Mucosa of descending colon (tissue), 3 donors: ENCODE measurements at regions not wholly inside any gene's neighbourhood (a gene's known extent, or its start where the extent isn't known, plus 50 kb on each side); places are given as distances from the start of the nearest gene placed in this dataset.

Experiments used
- ATAC-seq: fragments of 200-7000 bp; cut with Tn5 transposase; one replicate; pipeline ENCODE4 v1.9.1; 2020; ENCODE audit warnings: mild to moderate bottlenecking, moderate library complexity
- DNase-seq, 3 donors: peaks; one replicate each; pipeline ENCODE4 v3.0.0-alpha.2; 2020
- H3K36me3 ChIP-seq: fragments of 200-600 bp; one replicate; pipeline ENCODE4 v1.8.0; 2021; ENCODE audit warnings: low read depth, mild to moderate bottlenecking
- H3K4me1 ChIP-seq: fragments of 200-600 bp; one replicate; pipeline ENCODE4 v1.8.0; 2021; ENCODE audit warnings: low read depth, mild to moderate bottlenecking
- H3K4me3 ChIP-seq: fragments of 200-600 bp; one replicate; pipeline ENCODE4 v1.8.0; 2021; ENCODE audit warnings: mild to moderate bottlenecking
- H3K9me3 ChIP-seq: fragments of 200-600 bp; one replicate; pipeline ENCODE4 v1.8.0; 2021; ENCODE audit warnings: mild to moderate bottlenecking
- CTCF ChIP-seq: fragments of 200-600 bp; IDR thresholded peaks from one replicate; pipeline ENCODE4 v1.8.0; 2022; ENCODE audit warnings: antibody characterized with exemption, mild to moderate bottlenecking
- intact Hi-C, 2 donors: fragments of 100-400 bp; cut with DNase I in 1 of 2; cut with micrococcal nuclease in 1 of 2; formaldehyde crosslinking; loops; one replicate each; pipeline versions ENCODE4 v1.11.0 to v1.11.1; 2022; cut with DNase I, micrococcal nuclease
- donor health status: DM: no; HTN: no; CAD: no; lungs with moderate emphysema.
- donor health status: DM: no; HTN: no; CAD: no.
- donor health status: DM: no; HTN: yes; CAD: no.

DNA sequence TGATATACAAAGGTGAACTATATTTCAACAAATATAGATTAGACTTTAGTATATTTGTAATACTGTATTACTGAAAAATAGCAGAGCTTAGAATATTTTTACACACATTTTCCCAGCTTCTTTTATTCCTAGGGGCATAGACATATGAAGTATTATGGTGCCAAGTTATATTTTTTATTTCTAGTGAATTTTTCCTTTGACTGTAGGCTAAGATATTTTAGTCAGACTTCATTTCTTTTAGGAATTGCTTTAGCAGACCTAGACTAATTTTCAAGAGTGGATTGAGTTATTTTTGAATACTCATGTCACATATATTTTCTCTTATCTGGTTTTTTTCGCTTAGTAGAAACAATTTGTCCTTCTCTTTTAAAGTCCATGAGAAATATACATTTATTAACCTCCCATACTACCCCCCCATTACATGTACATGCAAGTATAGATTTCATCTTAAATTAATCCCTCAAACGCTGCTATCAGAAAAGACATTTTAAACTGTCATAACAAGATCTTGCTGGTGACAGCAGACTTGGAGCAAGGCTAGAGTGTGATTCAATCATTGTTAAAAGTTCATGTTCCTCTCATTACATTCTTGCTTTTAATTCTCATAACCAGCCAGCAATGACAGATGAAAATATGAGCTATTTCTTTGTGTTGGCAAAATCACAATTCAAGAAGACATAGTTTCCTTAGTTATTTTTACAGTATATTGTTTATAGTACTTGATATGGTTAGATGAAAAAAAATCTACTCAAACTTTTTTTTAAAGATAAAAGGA is 456.1 kb downstream of the AEBP2 start:
- DNase-seq (no peak), ATAC-seq (no peak)
- H3K9me3 ChIP-seq: no peaks in the 10 kb centered on the region
- H3K4me1 ChIP-seq: no peaks in the 10 kb centered on the region
- intact Hi-C loops: no loop called here
- TF ChIP-seq CTCF: no peak
- no peaks in the 10 kb centered on the region for H3K36me3 ChIP-seq
- no peak overlapping the region for H3K4me3 ChIP-seq

DNA sequence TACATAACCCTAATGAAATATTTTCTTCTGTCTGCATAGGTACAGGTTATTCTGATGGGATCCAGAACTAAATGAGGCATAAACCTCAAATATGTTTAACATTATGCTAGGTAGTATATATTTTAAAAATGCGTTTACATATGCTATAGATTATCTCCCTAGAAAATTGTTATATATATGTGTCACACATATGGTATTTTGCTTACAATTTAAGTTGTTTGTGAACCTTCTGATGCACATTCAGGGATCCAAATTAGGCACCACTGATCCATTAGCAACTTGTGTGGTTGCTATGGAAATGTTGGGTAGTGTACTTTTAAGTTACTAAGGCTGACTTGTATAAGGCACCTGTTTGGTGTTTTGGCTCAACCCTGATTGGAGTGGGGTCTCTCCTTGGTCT is 456.7 kb downstream of the AEBP2 start:
- intact Hi-C loops: no loop called here
- Histone ChIP-seq H3K9me3 (no peaks in the 10 kb centered on the region), H3K36me3 (no peaks in the 10 kb centered on the region), H3K4me1 (no peaks in the 10 kb centered on the region), H3K4me3 (no peak overlapping the region)
- ATAC-seq (no peak), DNase-seq (no peak)
- no peak for TF ChIP-seq CTCF

DNA sequence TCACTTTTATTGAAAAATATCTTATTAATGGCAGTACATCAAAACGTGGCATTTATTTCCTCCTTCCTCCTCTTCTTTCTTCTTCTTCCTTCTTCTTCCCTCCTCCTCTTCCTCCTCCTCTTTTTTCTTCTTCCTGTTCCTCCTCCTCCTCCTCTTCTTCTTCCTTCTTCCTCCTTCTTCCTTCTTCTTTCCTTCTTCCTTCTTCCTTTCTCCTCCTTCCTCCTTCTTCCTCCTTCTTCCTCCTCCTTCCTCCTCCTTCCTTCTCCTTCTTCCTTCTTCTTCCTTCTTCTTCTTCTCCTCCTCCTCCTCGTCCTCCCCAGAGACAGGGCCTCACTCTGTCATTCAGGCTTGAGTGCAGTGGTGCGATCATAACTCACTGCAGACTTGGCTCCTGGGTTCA is 457.2 kb downstream of the AEBP2 start:
- intact Hi-C loops: no loop called here
- Histone ChIP-seq H3K36me3 (no peaks in the 10 kb centered on the region), H3K4me3 (no peak overlapping the region), H3K9me3 (no peaks in the 10 kb centered on the region), H3K4me1 (no peaks in the 10 kb centered on the region)
- no peak for TF ChIP-seq CTCF
- ATAC-seq (no peak), DNase-seq (no peak)

- no peak for TF ChIP-seq CTCF
- ATAC-seq: no peak
- H3K9me3 ChIP-seq: no peaks in the 10 kb centered on the region
- no peak for DNase-seq
- H3K36me3 ChIP-seq: no peaks in the 10 kb centered on the region
- no peaks in the 10 kb centered on the region for H3K4me1 ChIP-seq
- no peak overlapping the region for H3K4me3 ChIP-seq
- intact Hi-C loops: no loop called here
Measured at GRCh38 chr12:19897900-19898408, 458.7 kb downstream of the AEBP2 start.

DNA sequence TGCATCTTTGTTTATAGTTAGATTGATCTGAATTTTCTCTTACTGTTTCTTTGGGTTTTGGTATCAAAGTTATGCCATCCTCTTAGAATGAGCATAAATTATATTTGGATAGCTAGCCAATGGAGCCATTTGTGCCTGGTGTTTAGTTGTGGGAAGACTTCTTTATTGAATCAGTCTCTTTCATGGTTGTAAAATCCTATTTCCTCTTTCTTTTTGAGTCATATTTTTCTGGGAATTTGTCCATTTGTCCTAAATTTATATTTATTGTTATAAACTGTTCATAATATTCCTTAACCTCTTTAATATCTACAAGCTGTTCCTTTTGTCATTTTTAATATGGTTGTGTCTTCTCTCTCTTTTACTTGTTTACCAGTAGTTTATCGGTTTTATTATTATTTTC is 462.5 kb downstream of the AEBP2 start:
- no peak for TF ChIP-seq CTCF
- Histone ChIP-seq H3K36me3 (no peaks in the 10 kb centered on the region), H3K4me3 (no peak overlapping the region), H3K4me1 (no peaks in the 10 kb centered on the region), H3K9me3 (no peaks in the 10 kb centered on the region)
- DNase-seq: no peak
- no peak for ATAC-seq
- intact Hi-C loops: loop anchor here in 1 of 2 donors (10.0 kb wide), 1 partner anchor 147 kb away; no protein-coding TSS in a partner anchor
